OCI-LY7 (cell line): ENCODE measurements at regions not wholly inside any gene's neighbourhood (a gene's known extent, or its start where the extent isn't known, plus 50 kb on each side); places are given as distances from the start of the nearest gene placed in this dataset.
"Not testable (repeated sequence)": the region's sequence is repeated elsewhere in the genome, so short reads cannot be mapped to it uniquely, and the experiment has no call there.

Experiments
- BruUV-seq: library from RNA; stranded (reverse); fragments of 400-500 nt; replicated peaks from 2 replicates; lab custom pipeline; 2021; lab: Mats Ljungman, UMichigan
- CTCF ChIA-PET: fragments of 300-600 bp; sonication (Branson Sonifier 250); formaldehyde crosslinking; loops from one replicate; lab custom pipeline; 2022; ENCODE audit warnings: antibody characterized with exemption; ENCODE audit not compliant: unreplicated experiment; lab: Charles Lee
- POLR2A ChIA-PET: fragments of 300-600 bp; sonication (Branson Sonifier 250); formaldehyde crosslinking; loops from one replicate; lab custom pipeline; 2022; ENCODE audit warnings: antibody characterized with exemption; lab: Charles Lee
- DNase-seq: peaks from one replicate; pipeline ENCODE4 v3.0.0-alpha.2; 2015; ENCODE audit warnings: low spot score
- H2AFZ ChIP-seq: fragments of 200-600 bp; sonication (generic), shearing (Covaris generic); 2 replicates; pipeline ENCODE4 v1.6.1; 2014; ENCODE audit warnings: mild to moderate bottlenecking, antibody characterized with exemption, low read length, moderate library complexity
- H3K27ac ChIP-seq: fragments of 200-600 bp; sonication (generic); 2 replicates; pipeline ENCODE4 v1.5.1; 2014; ENCODE audit warnings: mixed run types, low read depth, mild to moderate bottlenecking, moderate library complexity, low read length, inconsistent platforms; ENCODE audit not compliant: poor library complexity, severe bottlenecking
- H3K36me3 ChIP-seq: fragments of 200-600 bp; sonication (generic); 2 replicates; pipeline ENCODE4 v1.6.1; 2014; ENCODE audit warnings: mild to moderate bottlenecking, antibody characterized with exemption, low read length, moderate library complexity, mixed read lengths; ENCODE audit not compliant: insufficient read depth
- H3K4me1 ChIP-seq: fragments of 200-600 bp; sonication (generic); 2 replicates; pipeline ENCODE4 v1.5.1; 2014; ENCODE audit warnings: mild to moderate bottlenecking, low read length; ENCODE audit not compliant: insufficient read depth, poor library complexity, severe bottlenecking
- H3K4me2 ChIP-seq: fragments of 200-600 bp; sonication (generic); 2 replicates; pipeline ENCODE4 v1.6.1; 2014; ENCODE audit warnings: mild to moderate bottlenecking, low read length
- H3K4me3 ChIP-seq: fragments of 200-600 bp; sonication (generic); 2 replicates; pipeline ENCODE4 v1.5.1; 2014; ENCODE audit warnings: mild to moderate bottlenecking, low read depth, low read length; ENCODE audit not compliant: poor library complexity, severe bottlenecking
- H3K79me2 ChIP-seq: fragments of 200-600 bp; sonication (generic); 2 replicates; pipeline ENCODE4 v1.6.1; 2016; ENCODE audit warnings: low read depth, mild to moderate bottlenecking, low read length, moderate library complexity, mixed read lengths; ENCODE audit not compliant: insufficient read depth
- H3K9me2 ChIP-seq: fragments of 200-600 bp; sonication (generic); 2 replicates; pipeline ENCODE4 v1.6.1; 2016; ENCODE audit warnings: mild to moderate bottlenecking, low read length, mixed read lengths; ENCODE audit not compliant: insufficient read depth
- H3K9me3 ChIP-seq: fragments of 200-600 bp; sonication (generic); 2 replicates; pipeline ENCODE4 v1.6.1; 2014; ENCODE audit warnings: mild to moderate bottlenecking, mixed run types, low read length, mixed read lengths
- H4K20me1 ChIP-seq: fragments of 200-600 bp; sonication (generic); 2 replicates; pipeline ENCODE4 v1.6.1; 2014; ENCODE audit warnings: mild to moderate bottlenecking, antibody characterized with exemption, low read length, moderate library complexity, mixed read lengths; ENCODE audit not compliant: insufficient read depth
- EZH2phosphoT487 ChIP-seq: fragments of 200-600 bp; sonication (generic); IDR thresholded peaks from 2 replicates; pipeline ENCODE4 v1.6.1; 2018; ENCODE audit warnings: low read depth, borderline replicate concordance, mild to moderate bottlenecking, mixed run types, antibody characterized with exemption, low read length, moderate library complexity, mixed read lengths
- intact Hi-C: fragments of 100-400 bp; cut with micrococcal nuclease; formaldehyde crosslinking; loops from one replicate; pipeline ENCODE4 v1.10.0; 2022; ENCODE audit not compliant: unreplicated experiment
- TF ChIP-seq, protein P1 (sequence below): fragments of 200-600 bp; sonication (generic); conservative IDR thresholded peaks from 2 replicates; pipeline ENCODE4 v1.5.1; 2014; ENCODE audit warnings: mild to moderate bottlenecking, antibody characterized with exemption, low read length, moderate library complexity, mixed read lengths

DNA sequence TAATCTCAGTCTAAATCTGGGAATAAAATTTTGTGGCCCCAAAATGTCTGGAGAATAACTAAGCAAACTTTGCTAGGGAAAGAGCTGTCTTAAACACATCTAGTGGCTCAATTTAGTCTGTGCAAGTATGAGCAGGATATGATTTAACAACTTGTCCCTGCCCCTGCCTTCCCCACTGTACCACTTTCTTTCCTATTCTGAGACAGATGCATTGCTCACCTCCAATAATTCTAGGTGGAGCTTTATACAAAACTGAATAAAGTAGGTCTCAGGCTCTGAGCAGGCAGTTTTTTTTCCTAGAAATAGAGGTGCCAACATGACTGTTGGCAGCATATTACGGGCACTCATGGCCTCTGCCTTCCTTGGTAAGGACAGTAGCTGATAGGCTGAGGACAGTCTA lies 412.1 kb downstream of the DAD1 start:
- no peak overlapping the region for H3K27ac ChIP-seq
- H2AFZ ChIP-seq = no peak overlapping the region
- POLR2A ChIA-PET = no interaction called here
- no peaks in the 10 kb centered on the region for H3K79me2 ChIP-seq
- CTCF ChIA-PET = no interaction called here
- H3K9me3 ChIP-seq = no peaks in the 10 kb centered on the region
- H3K4me3 ChIP-seq = no peak overlapping the region
- no peak overlapping the region for H3K4me2 ChIP-seq
- BruUV-seq = no TSS peak
- no peak for TF ChIP-seq EZH2phosphoT487
- TF ChIP-seq, protein P1, sequence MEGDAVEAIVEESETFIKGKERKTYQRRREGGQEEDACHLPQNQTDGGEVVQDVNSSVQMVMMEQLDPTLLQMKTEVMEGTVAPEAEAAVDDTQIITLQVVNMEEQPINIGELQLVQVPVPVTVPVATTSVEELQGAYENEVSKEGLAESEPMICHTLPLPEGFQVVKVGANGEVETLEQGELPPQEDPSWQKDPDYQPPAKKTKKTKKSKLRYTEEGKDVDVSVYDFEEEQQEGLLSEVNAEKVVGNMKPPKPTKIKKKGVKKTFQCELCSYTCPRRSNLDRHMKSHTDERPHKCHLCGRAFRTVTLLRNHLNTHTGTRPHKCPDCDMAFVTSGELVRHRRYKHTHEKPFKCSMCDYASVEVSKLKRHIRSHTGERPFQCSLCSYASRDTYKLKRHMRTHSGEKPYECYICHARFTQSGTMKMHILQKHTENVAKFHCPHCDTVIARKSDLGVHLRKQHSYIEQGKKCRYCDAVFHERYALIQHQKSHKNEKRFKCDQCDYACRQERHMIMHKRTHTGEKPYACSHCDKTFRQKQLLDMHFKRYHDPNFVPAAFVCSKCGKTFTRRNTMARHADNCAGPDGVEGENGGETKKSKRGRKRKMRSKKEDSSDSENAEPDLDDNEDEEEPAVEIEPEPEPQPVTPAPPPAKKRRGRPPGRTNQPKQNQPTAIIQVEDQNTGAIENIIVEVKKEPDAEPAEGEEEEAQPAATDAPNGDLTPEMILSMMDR = no peak
- H3K4me1 ChIP-seq = no peaks in the 10 kb centered on the region
- no peaks in the 10 kb centered on the region for H4K20me1 ChIP-seq
- H3K9me2 ChIP-seq = no peaks in the 10 kb centered on the region
- intact Hi-C loops = no loop called here
- no peak for DNase-seq
- H3K36me3 ChIP-seq = no peaks in the 10 kb centered on the region

DNA sequence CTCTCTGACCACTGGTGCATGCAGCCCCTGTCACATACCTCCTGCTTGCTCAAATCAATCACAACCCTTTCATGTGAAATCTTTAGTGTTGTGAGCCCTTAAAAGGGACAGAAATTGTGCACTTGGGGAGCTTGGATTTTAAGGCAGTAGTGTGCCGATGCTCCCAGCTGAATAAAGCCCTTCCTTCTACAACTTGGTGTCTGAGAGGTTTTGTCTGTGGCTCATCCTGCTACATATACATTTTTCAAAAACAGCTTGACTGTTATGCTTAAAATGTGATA lies 413.8 kb downstream of the DAD1 start:
- POLR2A ChIA-PET, H3K27ac ChIP-seq, H3K4me2 ChIP-seq, H3K36me3 ChIP-seq, H3K9me2 ChIP-seq, CTCF ChIA-PET, H3K9me3 ChIP-seq, H3K4me1 ChIP-seq, H3K4me3 ChIP-seq, intact Hi-C loops, BruUV-seq, H4K20me1 ChIP-seq, H3K79me2 ChIP-seq, H2AFZ ChIP-seq, DNase-seq: not testable (repeated sequence)

DNA sequence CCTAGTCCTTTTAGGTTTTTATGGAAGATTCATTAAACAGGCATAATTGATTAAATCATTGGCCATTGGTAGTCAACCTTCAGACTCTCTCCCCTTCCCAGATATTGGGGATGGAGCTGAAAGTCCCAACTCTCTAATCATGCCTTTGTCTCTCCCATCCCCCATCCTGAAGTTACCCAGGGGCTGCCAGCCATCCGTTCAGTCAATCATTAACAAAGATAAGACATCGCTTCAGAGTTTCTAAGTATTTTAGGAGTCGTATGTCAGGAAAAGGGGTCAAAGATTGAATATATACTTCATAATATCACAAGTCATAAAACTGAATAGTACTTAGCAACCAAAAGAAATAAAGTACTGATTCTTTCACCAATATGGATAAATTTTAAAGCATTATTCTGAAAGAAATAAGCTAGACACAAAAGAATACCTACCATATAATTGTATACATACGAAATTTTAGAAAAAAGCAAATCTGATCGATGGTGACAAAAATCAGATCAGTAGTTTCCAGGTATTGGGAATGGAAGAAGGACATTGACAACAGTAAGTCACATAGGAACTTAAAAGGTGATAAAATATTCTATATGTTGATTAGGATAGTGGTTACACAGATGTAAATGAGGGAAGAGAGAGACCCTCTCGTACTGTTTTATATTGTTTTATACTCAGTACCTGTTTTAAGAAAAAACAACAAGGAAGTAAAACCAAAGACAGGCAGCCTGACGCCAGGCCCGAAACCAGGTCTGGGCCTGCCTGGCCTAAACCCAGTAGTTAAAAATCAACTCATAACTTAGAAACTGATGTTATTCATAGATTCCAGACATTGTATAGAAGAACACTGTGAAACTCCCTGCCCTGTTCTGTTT lies 414.4 kb downstream of the DAD1 start:
- no peak for DNase-seq
- BruUV-seq = no TSS peak
- ChIA-PET POLR2A (interaction anchor here (0.9 kb wide), 1 partner anchor 12 kb away, joined by 3 read pairs; no protein-coding TSS in a partner anchor), CTCF (no interaction called here)
- TF ChIP-seq EZH2phosphoT487 = no peak
- TF ChIP-seq, protein P1 = no peak
- Histone ChIP-seq H3K4me2 (no peak overlapping the region), H3K79me2 (no peaks in the 10 kb centered on the region), H3K27ac (no peak overlapping the region), H4K20me1 (no peaks in the 10 kb centered on the region), H3K36me3 (no peaks in the 10 kb centered on the region), H3K9me3 (no peaks in the 10 kb centered on the region), H3K9me2 (no peaks in the 10 kb centered on the region), H3K4me1 (no peaks in the 10 kb centered on the region), H3K4me3 (no peak overlapping the region), H2AFZ (no peak overlapping the region)
- intact Hi-C loops = no loop called here
